GM21529 (cell line): ENCODE measurements at regions not wholly inside any gene's neighbourhood (a gene's known extent, or its start where the extent isn't known, plus 50 kb on each side); places are given as distances from the start of the nearest gene placed in this dataset.

Experiments
- ATAC-seq: cut with Tn5 transposase; IDR thresholded peaks from one replicate; pipeline ENCODE4 v1.9.1; 2021; ENCODE audit not compliant: unreplicated experiment

GRCh38 chr9:89806371-89807100 lies 201.7 kb downstream of the GADD45G start:
- ATAC-seq = no peak

- ATAC-seq = no peak
Measured at GRCh38 chr9:89807101-89807395, 202.2 kb downstream of the GADD45G start.

- no peak for ATAC-seq
Measured at GRCh38 chr9:89807682-89808075, 202.9 kb downstream of the GADD45G start.

GRCh38 chr9:89808076-89808755 lies 203.4 kb downstream of the GADD45G start:
- no peak for ATAC-seq

- ATAC-seq = no peak
Measured at GRCh38 chr9:89808756-89809181, 204.0 kb downstream of the GADD45G start.

- no peak for ATAC-seq
Measured at GRCh38 chr9:89810431-89810830, 205.6 kb downstream of the GADD45G start.

GRCh38 chr9:89811356-89811755 lies 206.5 kb downstream of the GADD45G start:
- ATAC-seq = no peak

GRCh38 chr9:89811886-89812450 lies 207.2 kb downstream of the GADD45G start:
- ATAC-seq = no peak

GRCh38 chr9:89812556-89813181 lies 207.9 kb downstream of the GADD45G start:
- ATAC-seq = no peak

- no peak for ATAC-seq
Measured at GRCh38 chr9:89813482-89813881, 208.7 kb downstream of the GADD45G start.

GRCh38 chr9:89814340-89815040 lies 209.7 kb downstream of the GADD45G start:
- no peak for ATAC-seq

- peak; percentile 55 for ATAC-seq
Measured at GRCh38 chr9:89815061-89815902, 210.5 kb downstream of the GADD45G start.

- peak; percentile 88 for ATAC-seq
Measured at GRCh38 chr9:89815903-89816573, 211.2 kb downstream of the GADD45G start.

- no peak for ATAC-seq
Measured at GRCh38 chr9:89817151-89817950, 212.5 kb downstream of the GADD45G start.

GRCh38 chr9:89820337-89820736 lies 215.5 kb downstream of the GADD45G start:
- no peak for ATAC-seq

- no peak for ATAC-seq
Measured at GRCh38 chr9:89821081-89821480, 216.3 kb downstream of the GADD45G start.

GRCh38 chr9:89822996-89823395 lies 218.2 kb downstream of the GADD45G start:
- ATAC-seq = no peak

GRCh38 chr9:89825669-89826068 lies 220.9 kb downstream of the GADD45G start:
- ATAC-seq = no peak

- ATAC-seq = no peak
Measured at GRCh38 chr9:89826186-89826585, 221.4 kb downstream of the GADD45G start.
